ENCODE measurements at regions not wholly inside any gene's neighbourhood (a gene's known extent, or its start where the extent isn't known, plus 50 kb on each side); places are given as distances from the start of the nearest gene placed in this dataset.

DNA sequence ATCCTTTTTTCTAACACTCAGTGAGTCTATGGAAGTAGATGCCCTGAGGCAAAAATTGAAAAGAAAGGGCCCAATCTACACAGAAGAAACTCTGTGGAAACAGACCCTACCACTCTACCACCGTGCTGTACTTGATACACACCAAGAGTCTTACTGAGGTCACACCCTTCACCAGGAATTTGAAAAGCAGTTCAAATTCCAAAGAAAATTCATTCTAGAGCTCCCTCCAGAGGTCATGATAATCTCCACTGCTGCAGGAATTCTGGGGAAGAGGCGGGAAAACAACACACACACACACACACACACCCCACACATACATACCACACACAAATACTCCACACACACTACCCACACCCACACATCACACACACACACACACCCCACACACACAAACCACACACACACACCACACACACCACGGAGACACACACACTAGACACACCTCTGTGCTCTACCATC is 336.8 kb downstream of the HDGFL1 start:
- H3K36me3 ChIP-seq (ENCODE audit: insufficient read depth, low read length) = no peaks in the 10 kb centered on the region
- H3K4me3 ChIP-seq = no peak overlapping the region
- no peak for TF ChIP-seq POLR2AphosphoS5 (IDR thresholded peaks at IDR 0.05; ENCODE audit: borderline replicate concordance, low read depth, low read length)
- TF ChIP-seq EZH2 (IDR thresholded peaks at IDR 0.05) = no peak
- TF ChIP-seq FOXP2 (optimal IDR thresholded peaks at IDR 0.05; ENCODE audit: control extremely low read depth, extremely low read length, insufficient read depth) = no peak
- DNase-seq (ENCODE audit: low read depth, low spot score) = no peak
- no peaks in the 10 kb centered on the region for H3K9me3 ChIP-seq (ENCODE audit: low read depth, low read length)
- H3K9ac ChIP-seq (ENCODE audit: insufficient read length) = no peak overlapping the region
- no peak overlapping the region for H3K27ac ChIP-seq

DNA sequence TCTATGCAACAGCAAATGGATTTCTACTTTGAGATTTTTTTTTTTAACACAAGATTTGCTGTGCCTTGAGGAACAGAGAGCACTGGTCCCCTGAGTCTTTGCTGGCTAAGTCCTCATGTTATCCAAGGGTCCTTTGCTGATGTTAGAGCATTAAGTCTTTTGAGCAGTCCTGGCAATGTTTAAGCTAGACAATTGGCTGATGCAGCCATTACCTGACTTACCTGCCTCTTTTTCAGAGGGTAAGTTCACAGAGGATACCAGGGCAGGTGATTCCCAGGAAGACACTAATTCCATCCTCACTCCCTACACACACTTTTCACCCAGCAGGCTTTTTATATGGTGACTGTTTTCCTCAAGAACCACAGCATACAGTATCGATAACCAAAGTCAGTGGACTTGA is 337.7 kb downstream of the HDGFL1 start:
- Histone ChIP-seq H3K36me3 (ENCODE audit: insufficient read depth, low read length) (no peaks in the 10 kb centered on the region), H3K9ac (ENCODE audit: insufficient read length) (no peak overlapping the region), H3K27ac (no peak overlapping the region), H3K9me3 (ENCODE audit: low read depth, low read length) (no peaks in the 10 kb centered on the region), H3K4me3 (no peak overlapping the region)
- DNase-seq (ENCODE audit: low read depth, low spot score) = no peak
- no peak for TF ChIP-seq POLR2AphosphoS5 (IDR thresholded peaks at IDR 0.05; ENCODE audit: borderline replicate concordance, low read depth, low read length)
- no peak for TF ChIP-seq EZH2 (IDR thresholded peaks at IDR 0.05)
- TF ChIP-seq FOXP2 (optimal IDR thresholded peaks at IDR 0.05; ENCODE audit: control extremely low read depth, extremely low read length, insufficient read depth) = no peak

DNA sequence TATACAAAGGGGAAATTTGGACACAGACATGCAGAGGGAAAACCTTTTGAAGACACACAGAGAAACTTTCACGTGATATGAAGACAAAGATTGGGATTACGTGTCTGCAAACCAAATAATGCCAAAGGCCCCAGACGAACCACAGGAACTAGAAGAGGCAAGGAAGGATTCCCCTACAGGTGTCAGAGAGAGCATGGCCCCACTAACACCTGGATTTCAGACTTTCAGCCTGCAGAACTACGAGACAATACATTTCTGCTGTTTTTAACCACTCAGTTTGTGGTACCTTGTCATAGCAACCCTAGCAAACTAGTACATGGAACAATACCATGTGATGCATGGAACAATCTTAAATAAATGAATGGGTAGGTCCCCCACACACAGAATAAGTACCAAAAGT is 341.0 kb downstream of the HDGFL1 start:
- DNase-seq (ENCODE audit: low read depth, low spot score) = no peak

DNA sequence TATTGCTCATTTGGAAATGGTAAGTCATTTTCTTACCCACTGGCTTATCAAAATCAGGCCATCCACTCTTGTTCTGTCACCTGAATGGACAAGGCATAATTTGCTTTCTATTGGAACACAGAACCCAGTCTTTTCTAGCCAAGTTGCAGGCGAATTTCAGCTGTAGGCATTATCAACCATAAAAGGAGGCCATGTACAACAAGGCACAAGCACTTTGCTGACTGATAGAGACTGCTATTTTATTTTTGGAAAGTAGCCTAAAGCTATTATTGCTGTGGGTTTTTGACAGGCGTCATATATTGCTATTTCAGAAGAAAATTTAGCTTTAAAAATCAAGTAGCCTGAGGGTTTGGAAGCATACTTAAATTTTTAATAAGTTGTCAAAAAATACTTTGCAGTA is 344.2 kb downstream of the HDGFL1 start:
- H3K4me3 ChIP-seq = no peak overlapping the region
- H3K9me3 ChIP-seq (ENCODE audit: low read depth, low read length) = no peaks in the 10 kb centered on the region
- DNase-seq (ENCODE audit: low read depth, low spot score) = no peak
- H3K36me3 ChIP-seq (ENCODE audit: insufficient read depth, low read length) = no peaks in the 10 kb centered on the region
- TF ChIP-seq POLR2AphosphoS5 (IDR thresholded peaks at IDR 0.05; ENCODE audit: borderline replicate concordance, low read depth, low read length) (no peak), FOXP2 (optimal IDR thresholded peaks at IDR 0.05; ENCODE audit: control extremely low read depth, extremely low read length, insufficient read depth) (no peak)
- no peak overlapping the region for H3K27ac ChIP-seq
- H3K9ac ChIP-seq (ENCODE audit: insufficient read length) = no peak overlapping the region

More for the DNA sequence above, 341.0 kb downstream of the HDGFL1 start:
- H3K36me3 ChIP-seq (ENCODE audit: insufficient read depth, low read length) = no peaks in the 10 kb centered on the region
- no peak overlapping the region for H3K27ac ChIP-seq
- no peaks in the 10 kb centered on the region for H3K9me3 ChIP-seq (ENCODE audit: low read depth, low read length)
- no peak overlapping the region for H3K9ac ChIP-seq (ENCODE audit: insufficient read length)
- no peak overlapping the region for H3K4me3 ChIP-seq
- TF ChIP-seq EZH2 (IDR thresholded peaks at IDR 0.05) (no peak), POLR2AphosphoS5 (IDR thresholded peaks at IDR 0.05; ENCODE audit: borderline replicate concordance, low read depth, low read length) (no peak), FOXP2 (optimal IDR thresholded peaks at IDR 0.05; ENCODE audit: control extremely low read depth, extremely low read length, insufficient read depth) (no peak)

DNA sequence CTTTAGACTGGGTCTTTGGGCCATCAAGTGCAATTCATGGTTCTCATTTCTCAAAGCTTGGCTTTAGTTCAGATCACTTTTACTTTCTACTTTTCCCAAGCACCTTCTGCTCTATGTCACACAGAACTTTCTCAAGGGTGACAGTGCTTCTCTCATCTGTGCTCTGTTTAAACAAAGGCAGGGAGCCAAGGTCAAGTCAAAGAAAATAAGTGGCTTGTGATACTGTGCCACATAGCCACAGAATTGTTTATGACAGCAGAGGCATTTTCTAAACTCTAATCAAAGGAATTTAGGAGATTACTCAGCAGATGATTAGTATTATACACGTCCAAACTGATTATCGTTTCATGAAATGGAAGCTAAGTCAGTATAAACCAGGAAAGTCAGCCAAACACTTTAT is 348.0 kb downstream of the HDGFL1 start:
- Histone ChIP-seq H3K9me3 (ENCODE audit: low read depth, low read length) (no peaks in the 10 kb centered on the region), H3K9ac (ENCODE audit: insufficient read length) (no peak overlapping the region), H3K4me3 (no peak overlapping the region), H3K36me3 (ENCODE audit: insufficient read depth, low read length) (no peaks in the 10 kb centered on the region), H3K27ac (no peak overlapping the region)
- DNase-seq (ENCODE audit: low read depth, low spot score) = no peak
- no peak for TF ChIP-seq FOXP2 (optimal IDR thresholded peaks at IDR 0.05; ENCODE audit: control extremely low read depth, extremely low read length, insufficient read depth)
- TF ChIP-seq POLR2AphosphoS5 (IDR thresholded peaks at IDR 0.05; ENCODE audit: borderline replicate concordance, low read depth, low read length) = no peak
- TF ChIP-seq EZH2 (IDR thresholded peaks at IDR 0.05) = no peak

DNA sequence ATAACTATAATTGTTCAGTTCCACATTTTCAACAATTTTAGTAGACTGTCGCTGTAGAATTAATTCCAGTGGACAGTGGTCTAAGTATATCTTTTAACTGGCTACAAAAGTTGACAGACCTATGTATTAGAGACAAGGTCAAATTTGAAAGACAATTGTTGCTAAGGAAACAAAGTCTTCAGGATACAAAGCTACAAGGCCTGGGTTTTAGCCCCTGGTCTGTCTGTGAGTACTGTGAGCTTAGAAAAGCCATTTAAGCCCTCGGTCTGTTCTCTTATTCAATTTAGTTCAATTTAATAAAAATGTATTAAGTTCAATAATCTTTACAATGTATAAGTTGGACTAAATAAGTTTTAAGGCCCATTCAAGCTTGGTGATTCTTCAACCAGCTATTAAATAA is 352.5 kb downstream of the HDGFL1 start:
- H3K27ac ChIP-seq = no peak overlapping the region
- no peak for DNase-seq (ENCODE audit: low read depth, low spot score)
- no peak overlapping the region for H3K9ac ChIP-seq (ENCODE audit: insufficient read length)
- no peaks in the 10 kb centered on the region for H3K36me3 ChIP-seq (ENCODE audit: insufficient read depth, low read length)
- TF ChIP-seq EZH2 (IDR thresholded peaks at IDR 0.05) (no peak), FOXP2 (optimal IDR thresholded peaks at IDR 0.05; ENCODE audit: control extremely low read depth, extremely low read length, insufficient read depth) (no peak), POLR2AphosphoS5 (IDR thresholded peaks at IDR 0.05; ENCODE audit: borderline replicate concordance, low read depth, low read length) (no peak)
- no peak overlapping the region for H3K4me3 ChIP-seq
- H3K9me3 ChIP-seq (ENCODE audit: low read depth, low read length) = no peaks in the 10 kb centered on the region

DNA sequence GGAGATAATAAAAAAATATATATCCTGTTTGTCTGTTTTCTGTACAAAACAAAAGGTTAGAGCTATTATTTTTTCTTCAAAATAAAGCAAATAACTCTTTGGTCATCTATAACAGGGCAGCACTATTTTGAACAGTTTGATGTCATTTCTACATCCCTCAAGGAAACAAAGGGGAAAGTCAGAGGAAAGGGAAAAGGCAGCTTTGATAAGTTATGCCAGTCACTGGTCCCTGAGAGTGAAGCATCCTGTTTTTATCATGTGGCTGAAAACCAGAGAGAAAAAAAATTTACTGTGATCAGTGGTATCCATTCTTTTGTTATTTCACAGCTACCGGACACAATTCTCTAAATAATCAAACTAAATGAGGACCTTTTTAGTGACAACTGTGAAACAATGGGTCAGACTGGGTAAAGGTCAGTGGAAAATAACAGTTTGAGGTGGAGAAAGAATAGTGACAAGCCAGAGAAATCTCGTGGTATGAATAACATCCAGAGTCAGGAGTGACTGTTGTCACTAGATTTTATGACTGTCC is 356.0 kb downstream of the HDGFL1 start:
- DNase-seq (ENCODE audit: low read depth, low spot score) = no peak
- Histone ChIP-seq H3K36me3 (ENCODE audit: insufficient read depth, low read length) (no peaks in the 10 kb centered on the region), H3K9ac (ENCODE audit: insufficient read length) (no peak overlapping the region), H3K27ac (no peak overlapping the region), H3K4me3 (no peak overlapping the region), H3K9me3 (ENCODE audit: low read depth, low read length) (no peaks in the 10 kb centered on the region)
- TF ChIP-seq POLR2AphosphoS5 (IDR thresholded peaks at IDR 0.05; ENCODE audit: borderline replicate concordance, low read depth, low read length) (no peak), EZH2 (IDR thresholded peaks at IDR 0.05) (no peak)

DNA sequence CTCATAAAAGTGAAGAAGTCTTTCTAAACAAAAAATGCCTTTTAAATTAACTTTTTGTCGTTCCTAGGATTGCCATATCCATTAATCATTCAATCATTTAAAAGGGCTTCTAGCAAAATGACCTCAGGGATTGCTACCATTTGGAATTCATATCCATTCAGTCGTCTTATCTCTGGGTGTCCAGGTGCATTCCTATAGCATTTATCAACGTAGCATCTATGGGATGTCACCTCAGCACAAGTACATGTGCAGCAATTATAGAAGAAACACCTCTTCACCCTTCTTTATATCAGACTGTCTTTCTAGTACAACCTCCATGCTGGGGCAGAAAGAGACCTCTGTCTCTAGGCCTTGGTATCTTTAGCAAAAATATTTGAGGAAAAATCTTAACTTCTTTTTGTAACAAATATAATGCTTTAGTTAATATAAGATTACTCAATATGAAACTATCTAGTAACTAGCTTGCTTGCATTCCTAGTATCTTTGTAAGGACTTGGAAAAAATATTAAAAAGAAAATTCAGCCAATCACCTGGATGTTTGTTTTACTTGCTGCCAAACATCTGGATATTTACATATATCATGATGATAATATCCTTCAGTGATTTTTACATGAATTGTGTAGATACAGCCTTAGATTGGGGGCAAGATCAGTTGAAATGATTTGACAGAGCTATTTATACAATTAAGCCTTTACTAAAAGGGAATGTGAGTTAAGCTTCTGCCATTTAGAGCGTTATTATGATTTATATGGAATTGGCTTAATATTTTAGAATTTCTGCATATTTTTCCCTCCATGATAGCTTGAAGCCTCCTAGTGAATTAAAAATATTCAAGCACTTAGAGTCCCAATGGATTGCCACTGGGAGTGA is 356.8 kb downstream of the HDGFL1 start:
- no peaks in the 10 kb centered on the region for H3K9me3 ChIP-seq (ENCODE audit: low read depth, low read length)
- TF ChIP-seq EZH2 (IDR thresholded peaks at IDR 0.05) = no peak
- no peak for TF ChIP-seq POLR2AphosphoS5 (IDR thresholded peaks at IDR 0.05; ENCODE audit: borderline replicate concordance, low read depth, low read length)
- TF ChIP-seq FOXP2 (optimal IDR thresholded peaks at IDR 0.05; ENCODE audit: control extremely low read depth, extremely low read length, insufficient read depth) = no peak
- H3K36me3 ChIP-seq (ENCODE audit: insufficient read depth, low read length) = no peaks in the 10 kb centered on the region
- peak overlapping the region; percentile 64; the same call in 1 of the 2 replicates for H3K27ac ChIP-seq
- no peak overlapping the region for H3K9ac ChIP-seq (ENCODE audit: insufficient read length)
- no peak overlapping the region for H3K4me3 ChIP-seq
- DNase-seq (ENCODE audit: low read depth, low spot score) = no peak
